ENCODE measurements at regions not wholly inside any gene's neighbourhood (a gene's known extent, or its start where the extent isn't known, plus 50 kb on each side); places are given as distances from the start of the nearest gene placed in this dataset.
A peak's percentile ranks its signal among the peaks of the same experiment; 100 is the strongest.

- in situ Hi-C loops (cut with MboI), result loop anchor here (10.0 kb wide), 1 partner anchor 58 kb away; no protein-coding TSS in a partner anchor
- TF ChIP-seq EZH2 (IDR thresholded peaks at IDR 0.05; ENCODE audit: insufficient read depth, poor library complexity, severe bottlenecking) (no peak), EZH2phosphoT487 (IDR thresholded peaks at IDR 0.05; ENCODE audit: insufficient read depth, low read depth) (no peak)
- 63 to 66% methylated on average over 9 of the region's 9 CpGs for WGBS, 2 experiments (ENCODE audit: low coverage in 1 of 2, low lambda C conversion rate in 2 of 2, missing lambda C conversion rate in 2 of 2)
- Histone ChIP-seq H3K9ac (no peak overlapping the region), H2AFZ (peak overlapping the region; percentile 28), H3K79me2 (ENCODE audit: insufficient read depth) (no peaks in the 10 kb centered on the region), H3K4me1 (ENCODE audit: insufficient read depth) (peaks cover 14% of the 10 kb centered on the region), H3K9me3 (ENCODE audit: low read depth) (no peaks in the 10 kb centered on the region), H3K27ac (no peak overlapping the region), H3K4me3 (no peak overlapping the region), H3F3A (ENCODE audit: insufficient read depth) (peaks cover 6% of the 10 kb centered on the region; the same call in 1 of the 2 replicates), H3K4me2 (ENCODE audit: unreplicated experiment) (peak overlapping the region; percentile 32), H4K20me1 (ENCODE audit: insufficient read depth) (no peaks in the 10 kb centered on the region), H3K36me3 (ENCODE audit: low read depth) (no peaks in the 10 kb centered on the region), H3K9me2 (ENCODE audit: insufficient read depth) (no peaks in the 10 kb centered on the region), H3K27me3 (replicated peaks; ENCODE audit: insufficient read depth) (no peaks in the 10 kb centered on the region)
- DNase-seq, result peak; percentile 62
These were observed 329.3 kb downstream of the ARL4A start for GRCh38 chr7:13016592-13017332.

- Histone ChIP-seq H3K79me2 (ENCODE audit: insufficient read depth) (no peaks in the 10 kb centered on the region), H3F3A (ENCODE audit: insufficient read depth) (peaks cover 6% of the 10 kb centered on the region; the same call in 1 of the 2 replicates), H3K9me3 (ENCODE audit: low read depth) (no peaks in the 10 kb centered on the region), H3K27ac (no peak overlapping the region), H3K36me3 (ENCODE audit: low read depth) (no peaks in the 10 kb centered on the region), H3K27me3 (replicated peaks; ENCODE audit: insufficient read depth) (no peaks in the 10 kb centered on the region), H3K4me1 (ENCODE audit: insufficient read depth) (peaks cover 14% of the 10 kb centered on the region), H2AFZ (peak overlapping the region; percentile 28), H4K20me1 (ENCODE audit: insufficient read depth) (no peaks in the 10 kb centered on the region), H3K4me3 (no peak overlapping the region), H3K4me2 (ENCODE audit: unreplicated experiment) (peak overlapping the region; percentile 32), H3K9me2 (ENCODE audit: insufficient read depth) (no peaks in the 10 kb centered on the region), H3K9ac (no peak overlapping the region)
- in situ Hi-C loops (cut with MboI), result loop anchor here (10.0 kb wide), 1 partner anchor 57 kb away; no protein-coding TSS in a partner anchor
- TF ChIP-seq EZH2 (IDR thresholded peaks at IDR 0.05; ENCODE audit: insufficient read depth, poor library complexity, severe bottlenecking) (no peak), EZH2phosphoT487 (IDR thresholded peaks at IDR 0.05; ENCODE audit: insufficient read depth, low read depth) (no peak)
- peak; percentile 54 for DNase-seq
- 72 to 74% methylated on average over 4 of the region's 4 CpGs for WGBS, 2 experiments (ENCODE audit: low coverage in 1 of 2, low lambda C conversion rate in 2 of 2, missing lambda C conversion rate in 2 of 2)
These were observed 330.0 kb downstream of the ARL4A start for GRCh38 chr7:13017333-13017857.

GRCh38 chr7:13017881-13018280 is 330.4 kb downstream of the ARL4A start:
- Histone ChIP-seq H3K36me3 (ENCODE audit: low read depth) (no peaks in the 10 kb centered on the region), H3K9me2 (ENCODE audit: insufficient read depth) (no peaks in the 10 kb centered on the region), H2AFZ (peak overlapping the region; percentile 28; the same call in 1 of the 2 replicates), H4K20me1 (ENCODE audit: insufficient read depth) (no peaks in the 10 kb centered on the region), H3K79me2 (ENCODE audit: insufficient read depth) (no peaks in the 10 kb centered on the region), H3K4me2 (ENCODE audit: unreplicated experiment) (no peak overlapping the region), H3F3A (ENCODE audit: insufficient read depth) (peaks cover 6% of the 10 kb centered on the region; the same call in 1 of the 2 replicates), H3K4me3 (no peak overlapping the region), H3K9ac (no peak overlapping the region), H3K27ac (no peak overlapping the region), H3K27me3 (replicated peaks; ENCODE audit: insufficient read depth) (no peaks in the 10 kb centered on the region), H3K9me3 (ENCODE audit: low read depth) (no peaks in the 10 kb centered on the region), H3K4me1 (ENCODE audit: insufficient read depth) (peaks cover 14% of the 10 kb centered on the region)
- DNase-seq, result no peak
- in situ Hi-C loops (cut with MboI), result loop anchor here (10.0 kb wide), 1 partner anchor 57 kb away; no protein-coding TSS in a partner anchor
- no peak for TF ChIP-seq EZH2 (IDR thresholded peaks at IDR 0.05; ENCODE audit: insufficient read depth, poor library complexity, severe bottlenecking)
- TF ChIP-seq EZH2phosphoT487 (IDR thresholded peaks at IDR 0.05; ENCODE audit: insufficient read depth, low read depth), result no peak

GRCh38 chr7:13021566-13022300 is 334.3 kb downstream of the ARL4A start:
- H3K4me1 ChIP-seq (ENCODE audit: insufficient read depth), result peaks cover 14% of the 10 kb centered on the region
- no peak for DNase-seq
- no peak overlapping the region for H3K27ac ChIP-seq
- TF ChIP-seq EZH2 (IDR thresholded peaks at IDR 0.05; ENCODE audit: insufficient read depth, poor library complexity, severe bottlenecking) (no peak), EZH2phosphoT487 (IDR thresholded peaks at IDR 0.05; ENCODE audit: insufficient read depth, low read depth) (no peak)
- WGBS, 2 experiments (ENCODE audit: low coverage in 1 of 2, low lambda C conversion rate in 2 of 2, missing lambda C conversion rate in 2 of 2), result 84 to 87% methylated on average over 6 of the region's 6 CpGs
- H3K9me3 ChIP-seq (ENCODE audit: low read depth), result no peaks in the 10 kb centered on the region
- no peaks in the 10 kb centered on the region for H3K36me3 ChIP-seq (ENCODE audit: low read depth)
- peaks cover 6% of the 10 kb centered on the region; the same call in 1 of the 2 replicates for H3F3A ChIP-seq (ENCODE audit: insufficient read depth)
- H3K4me3 ChIP-seq, result no peak overlapping the region
- H3K79me2 ChIP-seq (ENCODE audit: insufficient read depth), result no peaks in the 10 kb centered on the region
- no peak overlapping the region for H3K9ac ChIP-seq
- no peak overlapping the region for H2AFZ ChIP-seq
- H3K4me2 ChIP-seq (ENCODE audit: unreplicated experiment), result no peak overlapping the region
- in situ Hi-C loops (cut with MboI), result no loop called here
- H3K9me2 ChIP-seq (ENCODE audit: insufficient read depth), result no peaks in the 10 kb centered on the region
- H4K20me1 ChIP-seq (ENCODE audit: insufficient read depth), result no peaks in the 10 kb centered on the region
- H3K27me3 ChIP-seq (replicated peaks; ENCODE audit: insufficient read depth), result no peaks in the 10 kb centered on the region

Data from GM23248 (cell line).